Glutamatergic neuron (in vitro differentiated cells): ENCODE measurements at regions not wholly inside any gene's neighbourhood (a gene's known extent, or its start where the extent isn't known, plus 50 kb on each side); places are given as distances from the start of the nearest gene placed in this dataset.

ENCODE experiments used
- DNase-seq: peaks from one replicate; pipeline ENCODE4 v3.0.0; 2022
- H3K27ac Mint-ChIP-seq: one replicate; pipeline ENCODE4 v1.8.0; 2020; ENCODE audit warnings: mild to moderate bottlenecking, mixed read lengths, inconsistent platforms; ENCODE audit not compliant: unreplicated experiment
- H3K27me3 Mint-ChIP-seq: one replicate; pipeline ENCODE4 v1.8.0; 2020; ENCODE audit warnings: mild to moderate bottlenecking, moderate library complexity, mixed read lengths, inconsistent platforms; ENCODE audit not compliant: unreplicated experiment
- H3K36me3 Mint-ChIP-seq: one replicate; pipeline ENCODE4 v1.8.0; 2020; ENCODE audit warnings: mild to moderate bottlenecking, mixed read lengths, inconsistent platforms; ENCODE audit not compliant: unreplicated experiment
- H3K4me1 Mint-ChIP-seq: one replicate; pipeline ENCODE4 v1.8.0; 2020; ENCODE audit warnings: mild to moderate bottlenecking, low read depth, mixed read lengths, inconsistent platforms; ENCODE audit not compliant: unreplicated experiment
- H3K4me3 Mint-ChIP-seq: one replicate; pipeline ENCODE4 v1.8.0; 2020; ENCODE audit warnings: mild to moderate bottlenecking, mixed read lengths, inconsistent platforms; ENCODE audit not compliant: unreplicated experiment
- H3K9me3 Mint-ChIP-seq: one replicate; pipeline ENCODE4 v1.8.0; 2020; ENCODE audit warnings: mild to moderate bottlenecking, moderate library complexity, mixed read lengths, inconsistent platforms; ENCODE audit not compliant: unreplicated experiment
- CTCF ChIP-seq: fragments of 200-600 bp; sonication (generic); IDR thresholded peaks from one replicate; pipeline ENCODE4 v1.5.0; 2021; ENCODE audit not compliant: partially characterized antibody, unreplicated experiment

- no peaks in the 10 kb centered on the region for H3K36me3 Mint-ChIP-seq
- no peak for DNase-seq
- H3K9me3 Mint-ChIP-seq: no peaks in the 10 kb centered on the region
- H3K4me3 Mint-ChIP-seq: no peak overlapping the region
- no peak for TF ChIP-seq CTCF
- no peaks in the 10 kb centered on the region for H3K27me3 Mint-ChIP-seq
- no peaks in the 10 kb centered on the region for H3K4me1 Mint-ChIP-seq
- H3K27ac Mint-ChIP-seq: no peak overlapping the region
These were observed 449.6 kb downstream of the PLCL1 start for GRCh38 chr2:198253995-198254394.

DNA sequence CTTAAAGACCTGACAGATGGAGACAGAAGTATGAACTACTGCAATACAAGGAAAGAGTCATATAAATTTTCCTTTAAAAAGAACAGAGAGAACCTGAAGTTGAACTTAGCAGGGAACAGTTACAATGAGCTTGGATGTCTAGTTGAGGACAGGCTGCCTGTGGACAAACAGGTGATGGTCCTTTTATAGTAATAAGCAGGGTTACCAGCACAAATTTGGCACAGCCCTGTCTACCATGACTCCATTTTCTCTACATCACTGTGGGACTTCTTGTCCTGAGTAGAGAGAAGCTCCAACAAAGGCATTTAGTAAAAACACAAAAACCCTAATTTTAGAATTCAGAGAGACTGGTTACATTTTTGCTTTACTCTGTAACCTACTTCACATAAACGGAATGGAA lies 448.1 kb downstream of the PLCL1 start:
- no peak for DNase-seq
- no peak overlapping the region for H3K27ac Mint-ChIP-seq
- H3K36me3 Mint-ChIP-seq: no peaks in the 10 kb centered on the region
- TF ChIP-seq CTCF: no peak
- no peaks in the 10 kb centered on the region for H3K9me3 Mint-ChIP-seq
- no peak overlapping the region for H3K4me3 Mint-ChIP-seq
- no peaks in the 10 kb centered on the region for H3K4me1 Mint-ChIP-seq
- H3K27me3 Mint-ChIP-seq: no peaks in the 10 kb centered on the region

DNA sequence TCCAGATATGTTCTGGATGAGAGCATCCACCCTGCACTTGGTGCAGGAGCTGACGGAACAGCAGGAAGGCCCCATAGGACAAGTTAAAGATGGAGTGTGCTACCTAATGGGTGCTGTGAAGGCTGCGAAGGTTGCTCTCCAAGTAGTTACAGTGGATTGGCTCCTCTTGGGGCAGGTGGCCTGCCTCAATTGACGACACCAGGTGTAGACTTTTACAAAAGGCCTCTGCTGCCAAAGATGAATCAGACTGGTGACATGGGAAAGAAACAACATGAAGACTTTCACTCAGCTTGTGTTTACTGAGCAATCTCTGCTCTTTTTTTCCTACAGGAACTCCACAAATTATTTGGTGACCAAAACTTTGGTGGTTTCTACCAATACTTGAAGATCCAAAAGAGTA lies 437.7 kb downstream of the PLCL1 start:
- no peak for DNase-seq
- Mint-ChIP-seq H3K27me3 (no peaks in the 10 kb centered on the region), H3K9me3 (no peaks in the 10 kb centered on the region), H3K4me3 (no peak overlapping the region), H3K4me1 (no peaks in the 10 kb centered on the region), H3K36me3 (no peaks in the 10 kb centered on the region), H3K27ac (no peak overlapping the region)
- TF ChIP-seq CTCF: no peak

GRCh38 chr2:198238429-198238828 lies 434.0 kb downstream of the PLCL1 start:
- DNase-seq: no peak
- no peaks in the 10 kb centered on the region for H3K36me3 Mint-ChIP-seq
- no peaks in the 10 kb centered on the region for H3K9me3 Mint-ChIP-seq
- no peak overlapping the region for H3K27ac Mint-ChIP-seq
- TF ChIP-seq CTCF: no peak
- H3K27me3 Mint-ChIP-seq: no peaks in the 10 kb centered on the region
- no peak overlapping the region for H3K4me3 Mint-ChIP-seq
- H3K4me1 Mint-ChIP-seq: no peaks in the 10 kb centered on the region

- TF ChIP-seq CTCF: no peak
- no peak for DNase-seq
- Mint-ChIP-seq H3K27ac (no peak overlapping the region), H3K36me3 (no peaks in the 10 kb centered on the region), H3K4me1 (no peaks in the 10 kb centered on the region), H3K27me3 (no peaks in the 10 kb centered on the region), H3K4me3 (no peak overlapping the region), H3K9me3 (no peaks in the 10 kb centered on the region)
These were observed 431.9 kb downstream of the PLCL1 start for GRCh38 chr2:198236338-198236737.
